HEK293 (cell line): ENCODE measurements at regions not wholly inside any gene's neighbourhood (a gene's known extent, or its start where the extent isn't known, plus 50 kb on each side); places are given as distances from the start of the nearest gene placed in this dataset.

Experiments
- CTCF ChIA-PET: fragments of 350-600 bp; formaldehyde crosslinking; extraction: SDS; loops from one replicate; lab custom pipeline; 2021; ENCODE audit warnings: antibody characterized with exemption; lab: Yijun Ruan, JAX
- POLR2A ChIA-PET: fragments of 300-600 bp; formaldehyde crosslinking; extraction: SDS; loops from one replicate; lab custom pipeline; 2020; ENCODE audit warnings: antibody characterized with exemption, inconsistent platforms; lab: Yijun Ruan, JAX
- H3K27ac ChIP-seq: fragments of 200-500 bp; sonication (Bioruptor generic); 2 replicates; pipeline ENCODE4 v1.5.1; 2014; ENCODE audit warnings: low read depth, low read length, control low read depth, inconsistent platforms; ENCODE audit errors: extremely low read depth
- H3K36me3 ChIP-seq, 2 experiments: fragments of 200-500 bp in 1 of 2; sonication (Bioruptor generic) in 1 of 2; 1 replicate in 1 of 2; 2 replicates in 1 of 2; pipeline ENCODE4 v1.5.1; 2014 to 2017; ENCODE audit warnings: inconsistent platforms in 2 of 2, low read length in 2 of 2; ENCODE audit not compliant: control insufficient read depth in 2 of 2, insufficient read depth in 1 of 2
- H3K4me1 ChIP-seq: fragments of 200-500 bp; sonication (Bioruptor generic); 2 replicates; pipeline ENCODE4 v1.5.1; 2014; ENCODE audit warnings: mild to moderate bottlenecking, low read length, inconsistent platforms; ENCODE audit not compliant: control insufficient read depth, insufficient read depth
- H3K4me3 ChIP-seq: 2 replicates; pipeline ENCODE4 v1.5.1; 2011; ENCODE audit warnings: low read depth, mild to moderate bottlenecking, control low read depth, low read length, moderate library complexity
- H3K9me3 ChIP-seq: fragments of 200-500 bp; sonication (Bioruptor generic); 2 replicates; pipeline ENCODE4 v1.5.1; 2014; ENCODE audit warnings: low read depth, low read length, inconsistent platforms; ENCODE audit not compliant: control insufficient read depth, insufficient read depth
- BCL11A ChIP-seq: fragments of 450-650 bp; formaldehyde crosslinking; IDR thresholded peaks from 2 replicates; pipeline ENCODE4 v1.5.1; 2016; ENCODE audit warnings: low read depth, missing biosample characterization, missing genetic modification characterization
- GLI4 ChIP-seq: fragments of 450-650 bp; formaldehyde crosslinking; IDR thresholded peaks from 2 replicates; pipeline ENCODE4 v1.5.1; 2016; ENCODE audit warnings: missing biosample characterization, missing genetic modification characterization
- GLIS2 ChIP-seq: fragments of 450-650 bp; formaldehyde crosslinking; IDR thresholded peaks from 2 replicates; pipeline ENCODE4 v1.5.1; 2016; ENCODE audit warnings: missing biosample characterization, missing genetic modification characterization
- HOXD13 ChIP-seq: sonication (generic); formaldehyde crosslinking; IDR thresholded peaks from 2 replicates; pipeline ENCODE4 v1.8.0; 2022; ENCODE audit warnings: missing genetic modification reagents, borderline replicate concordance
- INSM2 ChIP-seq: fragments of 450-650 bp; formaldehyde crosslinking; IDR thresholded peaks from 2 replicates; pipeline ENCODE4 v1.5.1; 2016; ENCODE audit warnings: missing biosample characterization, missing genetic modification characterization
- KLF1 ChIP-seq: fragments of 450-650 bp; formaldehyde crosslinking; IDR thresholded peaks from 2 replicates; pipeline ENCODE4 v1.5.1; 2016; ENCODE audit warnings: missing biosample characterization, missing genetic modification characterization
- KLF10 ChIP-seq: fragments of 450-650 bp; IDR thresholded peaks from 2 replicates; pipeline ENCODE4 v1.5.1; 2018; ENCODE audit warnings: missing biosample characterization, mild to moderate bottlenecking, missing genetic modification characterization
- OVOL3 ChIP-seq: fragments of 450-650 bp; formaldehyde crosslinking; IDR thresholded peaks from 2 replicates; pipeline ENCODE4 v1.5.1; 2016; ENCODE audit warnings: missing biosample characterization, missing genetic modification characterization
- REST ChIP-seq: fragments of 450-650 bp; formaldehyde crosslinking; IDR thresholded peaks from 2 replicates; pipeline ENCODE4 v1.5.1; 2016; ENCODE audit warnings: missing biosample characterization, missing genetic modification characterization
- YY2 ChIP-seq: fragments of 450-650 bp; formaldehyde crosslinking; IDR thresholded peaks from 2 replicates; pipeline ENCODE4 v1.5.1; 2016; ENCODE audit warnings: missing biosample characterization, missing genetic modification characterization
- ZBTB10 ChIP-seq: fragments of 450-650 bp; formaldehyde crosslinking; IDR thresholded peaks from 2 replicates; pipeline ENCODE4 v1.5.1; 2016; ENCODE audit warnings: missing biosample characterization, missing genetic modification characterization
- ZBTB20 ChIP-seq: fragments of 450-650 bp; formaldehyde crosslinking; IDR thresholded peaks from 2 replicates; pipeline ENCODE4 v1.5.1; 2016; ENCODE audit warnings: missing biosample characterization, missing genetic modification characterization
- ZBTB7A ChIP-seq: fragments of 450-650 bp; formaldehyde crosslinking; IDR thresholded peaks from 2 replicates; pipeline ENCODE4 v1.5.1; 2016; ENCODE audit warnings: low read depth, missing biosample characterization, missing genetic modification characterization
- ZNF239 ChIP-seq: fragments of 450-650 bp; formaldehyde crosslinking; IDR thresholded peaks from 2 replicates; pipeline ENCODE4 v1.5.1; 2016; ENCODE audit warnings: missing biosample characterization, missing genetic modification characterization
- ZNF26 ChIP-seq: fragments of 450-650 bp; formaldehyde crosslinking; IDR thresholded peaks from 2 replicates; pipeline ENCODE4 v1.5.1; 2016; ENCODE audit warnings: missing biosample characterization, missing genetic modification characterization
- ZNF280D ChIP-seq: fragments of 450-650 bp; formaldehyde crosslinking; IDR thresholded peaks from 2 replicates; pipeline ENCODE4 v1.5.1; 2016; ENCODE audit warnings: missing biosample characterization, missing genetic modification characterization
- ZNF335 ChIP-seq: fragments of 450-650 bp; formaldehyde crosslinking; conservative IDR thresholded peaks from 2 replicates; pipeline ENCODE4 v1.5.1; 2016; ENCODE audit warnings: missing biosample characterization, missing genetic modification characterization
- ZNF426 ChIP-seq: fragments of 450-650 bp; formaldehyde crosslinking; IDR thresholded peaks from 2 replicates; pipeline ENCODE4 v1.5.1; 2017; ENCODE audit warnings: missing biosample characterization, missing genetic modification characterization, mild to moderate bottlenecking, inconsistent platforms, moderate library complexity
- ZNF571 ChIP-seq: fragments of 450-650 bp; formaldehyde crosslinking; IDR thresholded peaks from 2 replicates; pipeline ENCODE4 v1.5.0; 2017; ENCODE audit warnings: missing biosample characterization, missing genetic modification characterization
- ZNF624 ChIP-seq: fragments of 450-650 bp; formaldehyde crosslinking; IDR thresholded peaks from 2 replicates; pipeline ENCODE4 v1.5.1; 2017; ENCODE audit warnings: missing biosample characterization, missing genetic modification characterization
- ZNF707 ChIP-seq: fragments of 450-650 bp; formaldehyde crosslinking; IDR thresholded peaks from 2 replicates; pipeline ENCODE4 v1.5.1; 2016; ENCODE audit warnings: missing biosample characterization, missing genetic modification characterization
- ZNF791 ChIP-seq: fragments of 450-650 bp; formaldehyde crosslinking; IDR thresholded peaks from 2 replicates; pipeline ENCODE4 v1.5.1; 2016; ENCODE audit warnings: missing biosample characterization, missing genetic modification characterization
- ZNF843 ChIP-seq: fragments of 450-650 bp; formaldehyde crosslinking; IDR thresholded peaks from 2 replicates; pipeline ENCODE4 v1.5.1; 2016; ENCODE audit warnings: missing biosample characterization, missing genetic modification characterization

- no peaks in the 10 kb centered on the region for H3K36me3 ChIP-seq
- no peaks in the 10 kb centered on the region for H3K4me1 ChIP-seq
- H3K4me3 ChIP-seq = no peak overlapping the region
- TF ChIP-seq INSM2 (tag by site-specific recombination) = no peak
- TF ChIP-seq ZNF571 (tag by site-specific recombination) = no peak
- no peak for TF ChIP-seq HOXD13 (CRISPR knock-in tag)
- no peak for TF ChIP-seq ZNF624 (tag by site-specific recombination)
- no peak for TF ChIP-seq ZBTB7A (tag by site-specific recombination)
- TF ChIP-seq ZNF707 = no peak
- no peak for TF ChIP-seq ZNF426
- TF ChIP-seq ZNF843 (tag by site-specific recombination) = no peak
- TF ChIP-seq ZNF791 (tag by site-specific recombination) = no peak
- TF ChIP-seq ZBTB20 (tag by site-specific recombination) = no peak
- TF ChIP-seq ZNF239 = no peak
- no peak for TF ChIP-seq KLF10
- no peak for TF ChIP-seq REST
- TF ChIP-seq BCL11A = no peak
- TF ChIP-seq KLF1 (tag by site-specific recombination) = no peak
- TF ChIP-seq GLIS2 = no peak
- ChIA-PET CTCF (interaction anchor here (0.9 to 1.2 kb wide), 2 partner anchors 12 to 69 kb away, joined by 3 to 4 read pairs; no protein-coding TSS in a partner anchor), POLR2A (no interaction called here)
- H3K9me3 ChIP-seq = no peaks in the 10 kb centered on the region
- no peak overlapping the region for H3K27ac ChIP-seq
Measured at GRCh38 chrX:15918003-15918402, 63.4 kb upstream of the AP1S2 start.

- no peak overlapping the region for H3K4me3 ChIP-seq
- ChIA-PET POLR2A (no interaction called here), CTCF (interaction anchor here (0.6 kb wide), 1 partner anchor 14 kb away, joined by 3 read pairs; no protein-coding TSS in a partner anchor)
- TF ChIP-seq YY2 (tag by site-specific recombination) (no peak), ZNF26 (tag by site-specific recombination) (no peak), ZBTB10 (tag by site-specific recombination) (no peak), OVOL3 (tag by site-specific recombination) (no peak), INSM2 (tag by site-specific recombination) (no peak), ZNF280D (no peak), ZNF335 (tag by site-specific recombination) (no peak), GLI4 (tag by site-specific recombination) (no peak)
- no peak overlapping the region for H3K27ac ChIP-seq
- H3K9me3 ChIP-seq = no peaks in the 10 kb centered on the region
- H3K36me3 ChIP-seq = no peaks in the 10 kb centered on the region
- no peaks in the 10 kb centered on the region for H3K4me1 ChIP-seq
Measured at GRCh38 chrX:15916704-15917084, 62.1 kb upstream of the AP1S2 start.
